ENCODE measurements at regions not wholly inside any gene's neighbourhood (a gene's known extent, or its start where the extent isn't known, plus 50 kb on each side); places are given as distances from the start of the nearest gene placed in this dataset.
"Not testable (repeated sequence)": the region's sequence is repeated elsewhere in the genome, so short reads cannot be mapped to it uniquely, and the experiment has no call there.

GRCh38 chr19:34075661-34076091 lies 96.6 kb upstream of the LSM14A start:
- H3K27ac ChIP-seq (ENCODE audit: low read depth, low read length), result no peak overlapping the region
- no peaks in the 10 kb centered on the region for H3K79me2 ChIP-seq (ENCODE audit: control insufficient read depth, insufficient read depth, low read length, unreplicated experiment)
- no peak overlapping the region for H3K4me3 ChIP-seq (ENCODE audit: low read depth, low read length)
- peaks cover 36% of the 10 kb centered on the region for H3K27me3 ChIP-seq (ENCODE audit: insufficient read depth, low read length)
- no peaks in the 10 kb centered on the region for H3K36me3 ChIP-seq (ENCODE audit: insufficient read depth, low read length)
- H2AFZ ChIP-seq (ENCODE audit: low read length, unreplicated experiment), result no peak overlapping the region
- H3K4me1 ChIP-seq (ENCODE audit: control insufficient read depth, insufficient read depth, low read length, unreplicated experiment), result no peaks in the 10 kb centered on the region

GRCh38 chr19:34082289-34083077 lies 89.8 kb upstream of the LSM14A start:
- Histone ChIP-seq H3K27me3 (ENCODE audit: insufficient read depth, low read length) (peaks cover 26% of the 10 kb centered on the region), H3K4me1 (ENCODE audit: control insufficient read depth, insufficient read depth, low read length, unreplicated experiment) (no peaks in the 10 kb centered on the region), H3K4me3 (ENCODE audit: low read depth, low read length) (no peak overlapping the region), H3K36me3 (ENCODE audit: insufficient read depth, low read length) (no peaks in the 10 kb centered on the region), H2AFZ (ENCODE audit: low read length, unreplicated experiment) (no peak overlapping the region), H3K27ac (ENCODE audit: low read depth, low read length) (no peak overlapping the region), H3K79me2 (ENCODE audit: control insufficient read depth, insufficient read depth, low read length, unreplicated experiment) (no peaks in the 10 kb centered on the region)

GRCh38 chr19:34084396-34085145 lies 87.7 kb upstream of the LSM14A start:
- no peaks in the 10 kb centered on the region for H3K36me3 ChIP-seq (ENCODE audit: insufficient read depth, low read length)
- no peak overlapping the region for H3K4me3 ChIP-seq (ENCODE audit: low read depth, low read length)
- H2AFZ ChIP-seq (ENCODE audit: low read length, unreplicated experiment), result no peak overlapping the region
- H3K27ac ChIP-seq (ENCODE audit: low read depth, low read length), result no peak overlapping the region
- H3K4me1 ChIP-seq (ENCODE audit: control insufficient read depth, insufficient read depth, low read length, unreplicated experiment), result no peaks in the 10 kb centered on the region
- peaks cover 24% of the 10 kb centered on the region for H3K27me3 ChIP-seq (ENCODE audit: insufficient read depth, low read length)
- no peaks in the 10 kb centered on the region for H3K79me2 ChIP-seq (ENCODE audit: control insufficient read depth, insufficient read depth, low read length, unreplicated experiment)

- Histone ChIP-seq H3K27ac (ENCODE audit: low read depth, low read length) (no peak overlapping the region), H3K79me2 (ENCODE audit: control insufficient read depth, insufficient read depth, low read length, unreplicated experiment) (no peaks in the 10 kb centered on the region), H3K4me3 (ENCODE audit: low read depth, low read length) (no peak overlapping the region), H3K27me3 (ENCODE audit: insufficient read depth, low read length) (peaks cover 25% of the 10 kb centered on the region), H2AFZ (ENCODE audit: low read length, unreplicated experiment) (no peak overlapping the region), H3K4me1 (ENCODE audit: control insufficient read depth, insufficient read depth, low read length, unreplicated experiment) (no peaks in the 10 kb centered on the region), H3K36me3 (ENCODE audit: insufficient read depth, low read length) (no peaks in the 10 kb centered on the region)
These were observed 87.0 kb upstream of the LSM14A start for GRCh38 chr19:34085336-34085735.

- H3K36me3 ChIP-seq (ENCODE audit: insufficient read depth, low read length), result no peaks in the 10 kb centered on the region
- peaks cover 24% of the 10 kb centered on the region for H3K27me3 ChIP-seq (ENCODE audit: insufficient read depth, low read length)
- H3K4me3 ChIP-seq (ENCODE audit: low read depth, low read length), result no peak overlapping the region
- H3K27ac ChIP-seq (ENCODE audit: low read depth, low read length), result no peak overlapping the region
- H3K4me1 ChIP-seq (ENCODE audit: control insufficient read depth, insufficient read depth, low read length, unreplicated experiment), result no peaks in the 10 kb centered on the region
- no peak overlapping the region for H2AFZ ChIP-seq (ENCODE audit: low read length, unreplicated experiment)
- H3K79me2 ChIP-seq (ENCODE audit: control insufficient read depth, insufficient read depth, low read length, unreplicated experiment), result no peaks in the 10 kb centered on the region
These were observed 84.0 kb upstream of the LSM14A start for GRCh38 chr19:34088292-34088691.

GRCh38 chr19:34089566-34089965 lies 82.7 kb upstream of the LSM14A start:
- H3K27ac ChIP-seq (ENCODE audit: low read depth, low read length), result no peak overlapping the region
- H3K27me3 ChIP-seq (ENCODE audit: insufficient read depth, low read length), result peaks cover 24% of the 10 kb centered on the region
- no peaks in the 10 kb centered on the region for H3K4me1 ChIP-seq (ENCODE audit: control insufficient read depth, insufficient read depth, low read length, unreplicated experiment)

GRCh38 chr19:34094960-34095359 lies 77.3 kb upstream of the LSM14A start:
- Histone ChIP-seq H3K4me3 (ENCODE audit: low read depth, low read length) (no peak overlapping the region), H2AFZ (ENCODE audit: low read length, unreplicated experiment) (no peak overlapping the region), H3K27ac (ENCODE audit: low read depth, low read length) (no peak overlapping the region), H3K79me2 (ENCODE audit: control insufficient read depth, insufficient read depth, low read length, unreplicated experiment) (no peaks in the 10 kb centered on the region), H3K4me1 (ENCODE audit: control insufficient read depth, insufficient read depth, low read length, unreplicated experiment) (no peaks in the 10 kb centered on the region), H3K36me3 (ENCODE audit: insufficient read depth, low read length) (no peaks in the 10 kb centered on the region), H3K27me3 (ENCODE audit: insufficient read depth, low read length) (peaks cover 26% of the 10 kb centered on the region)

More at GRCh38 chr19:34089566-34089965, 82.7 kb upstream of the LSM14A start:
- Histone ChIP-seq H3K4me3 (ENCODE audit: low read depth, low read length) (no peak overlapping the region), H2AFZ (ENCODE audit: low read length, unreplicated experiment) (no peak overlapping the region), H3K36me3 (ENCODE audit: insufficient read depth, low read length) (no peaks in the 10 kb centered on the region), H3K79me2 (ENCODE audit: control insufficient read depth, insufficient read depth, low read length, unreplicated experiment) (no peaks in the 10 kb centered on the region)

GRCh38 chr19:34095411-34095810 lies 76.9 kb upstream of the LSM14A start:
- peaks cover 28% of the 10 kb centered on the region for H3K27me3 ChIP-seq (ENCODE audit: insufficient read depth, low read length)
- H3K4me3 ChIP-seq (ENCODE audit: low read depth, low read length); H3K27ac ChIP-seq (ENCODE audit: low read depth, low read length); H3K4me1 ChIP-seq (ENCODE audit: control insufficient read depth, insufficient read depth, low read length, unreplicated experiment); H2AFZ ChIP-seq (ENCODE audit: low read length, unreplicated experiment); H3K79me2 ChIP-seq (ENCODE audit: control insufficient read depth, insufficient read depth, low read length, unreplicated experiment); H3K36me3 ChIP-seq (ENCODE audit: insufficient read depth, low read length): not testable (repeated sequence)

GRCh38 chr19:34096020-34096915 lies 76.0 kb upstream of the LSM14A start:
- Histone ChIP-seq H3K27me3 (ENCODE audit: insufficient read depth, low read length) (peaks cover 25% of the 10 kb centered on the region), H2AFZ (ENCODE audit: low read length, unreplicated experiment) (peak overlapping the region; percentile 77), H3K79me2 (ENCODE audit: control insufficient read depth, insufficient read depth, low read length, unreplicated experiment) (no peaks in the 10 kb centered on the region), H3K4me3 (ENCODE audit: low read depth, low read length) (peak overlapping the region; percentile 29; the same call in 1 of the 2 replicates), H3K4me1 (ENCODE audit: control insufficient read depth, insufficient read depth, low read length, unreplicated experiment) (no peaks in the 10 kb centered on the region), H3K27ac (ENCODE audit: low read depth, low read length) (no peak overlapping the region), H3K36me3 (ENCODE audit: insufficient read depth, low read length) (no peaks in the 10 kb centered on the region)

GRCh38 chr19:34104096-34104495 lies 68.2 kb upstream of the LSM14A start:
- H3K4me1 ChIP-seq (ENCODE audit: control insufficient read depth, insufficient read depth, low read length, unreplicated experiment), result no peaks in the 10 kb centered on the region
- no peak overlapping the region for H3K27ac ChIP-seq (ENCODE audit: low read depth, low read length)
- no peaks in the 10 kb centered on the region for H3K79me2 ChIP-seq (ENCODE audit: control insufficient read depth, insufficient read depth, low read length, unreplicated experiment)
- H3K27me3 ChIP-seq (ENCODE audit: insufficient read depth, low read length), result peaks cover 12% of the 10 kb centered on the region; the same call in 1 of the 2 replicates
- H3K36me3 ChIP-seq (ENCODE audit: insufficient read depth, low read length), result no peaks in the 10 kb centered on the region
- H2AFZ ChIP-seq (ENCODE audit: low read length, unreplicated experiment), result no peak overlapping the region
- H3K4me3 ChIP-seq (ENCODE audit: low read depth, low read length), result no peak overlapping the region
